ENCODE measurements at regions not wholly inside any gene's neighbourhood (a gene's known extent, or its start where the extent isn't known, plus 50 kb on each side); places are given as distances from the start of the nearest gene placed in this dataset.
"Not testable (repeated sequence)": the region's sequence is repeated elsewhere in the genome, so short reads cannot be mapped to it uniquely, and the experiment has no call there.

DNA sequence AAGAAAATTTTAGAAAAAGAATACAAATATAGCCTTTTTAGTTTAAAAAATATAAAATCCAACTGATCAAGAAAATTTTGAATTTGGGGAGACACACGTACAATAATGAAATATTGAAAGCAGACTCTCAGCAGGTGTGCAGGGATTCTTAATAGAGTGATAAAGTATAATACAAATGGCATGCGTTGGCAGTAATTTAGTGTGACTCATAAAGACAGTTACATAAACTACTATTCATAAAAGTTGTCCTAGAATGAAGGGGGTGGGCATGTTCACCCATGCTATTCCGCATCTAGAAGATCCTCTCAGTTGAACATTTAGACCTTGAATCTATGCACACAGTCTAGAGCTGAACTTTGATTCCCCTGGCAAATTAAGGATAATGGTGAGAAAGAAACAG is 200.4 kb upstream of the AVPR1A start:
- no peaks in the 10 kb centered on the region for H3K9me3 ChIP-seq (ENCODE audit: low read length)
- H3K4me3 ChIP-seq (ENCODE audit: low read length), result no peak overlapping the region
- H3K27ac ChIP-seq (ENCODE audit: low read length), result no peak overlapping the region
- H3K4me2 ChIP-seq (ENCODE audit: low read length), result no peak overlapping the region
- no peaks in the 10 kb centered on the region for H3K27me3 ChIP-seq (ENCODE audit: insufficient read depth, low read depth, low read length)
- no peak overlapping the region for H3K9ac ChIP-seq (ENCODE audit: low read length)
- H3K36me3 ChIP-seq (ENCODE audit: insufficient read depth, low read length), result no peaks in the 10 kb centered on the region
- no peak for TF ChIP-seq EZH2 (IDR thresholded peaks at IDR 0.05; ENCODE audit: borderline replicate concordance, insufficient read depth, low read length, poor library complexity, severe bottlenecking)
- no peak for TF ChIP-seq TAF1 (IDR thresholded peaks at IDR 0.05; ENCODE audit: low read depth)
- TF ChIP-seq RAD21 (conservative IDR thresholded peaks at IDR 0.05), result no peak
- no peak for TF ChIP-seq SMC3 (conservative IDR thresholded peaks at IDR 0.05; ENCODE audit: poor library complexity)
- no peak for TF ChIP-seq MXI1 (conservative IDR thresholded peaks at IDR 0.05; ENCODE audit: poor library complexity, severe bottlenecking)
- no peak for TF ChIP-seq EP300 (conservative IDR thresholded peaks at IDR 0.05; ENCODE audit: poor library complexity, severe bottlenecking)
- no peak for TF ChIP-seq POLR2AphosphoS5 (IDR thresholded peaks at IDR 0.05)
- TF ChIP-seq, protein P1, sequence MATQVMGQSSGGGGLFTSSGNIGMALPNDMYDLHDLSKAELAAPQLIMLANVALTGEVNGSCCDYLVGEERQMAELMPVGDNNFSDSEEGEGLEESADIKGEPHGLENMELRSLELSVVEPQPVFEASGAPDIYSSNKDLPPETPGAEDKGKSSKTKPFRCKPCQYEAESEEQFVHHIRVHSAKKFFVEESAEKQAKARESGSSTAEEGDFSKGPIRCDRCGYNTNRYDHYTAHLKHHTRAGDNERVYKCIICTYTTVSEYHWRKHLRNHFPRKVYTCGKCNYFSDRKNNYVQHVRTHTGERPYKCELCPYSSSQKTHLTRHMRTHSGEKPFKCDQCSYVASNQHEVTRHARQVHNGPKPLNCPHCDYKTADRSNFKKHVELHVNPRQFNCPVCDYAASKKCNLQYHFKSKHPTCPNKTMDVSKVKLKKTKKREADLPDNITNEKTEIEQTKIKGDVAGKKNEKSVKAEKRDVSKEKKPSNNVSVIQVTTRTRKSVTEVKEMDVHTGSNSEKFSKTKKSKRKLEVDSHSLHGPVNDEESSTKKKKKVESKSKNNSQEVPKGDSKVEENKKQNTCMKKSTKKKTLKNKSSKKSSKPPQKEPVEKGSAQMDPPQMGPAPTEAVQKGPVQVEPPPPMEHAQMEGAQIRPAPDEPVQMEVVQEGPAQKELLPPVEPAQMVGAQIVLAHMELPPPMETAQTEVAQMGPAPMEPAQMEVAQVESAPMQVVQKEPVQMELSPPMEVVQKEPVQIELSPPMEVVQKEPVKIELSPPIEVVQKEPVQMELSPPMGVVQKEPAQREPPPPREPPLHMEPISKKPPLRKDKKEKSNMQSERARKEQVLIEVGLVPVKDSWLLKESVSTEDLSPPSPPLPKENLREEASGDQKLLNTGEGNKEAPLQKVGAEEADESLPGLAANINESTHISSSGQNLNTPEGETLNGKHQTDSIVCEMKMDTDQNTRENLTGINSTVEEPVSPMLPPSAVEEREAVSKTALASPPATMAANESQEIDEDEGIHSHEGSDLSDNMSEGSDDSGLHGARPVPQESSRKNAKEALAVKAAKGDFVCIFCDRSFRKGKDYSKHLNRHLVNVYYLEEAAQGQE (IDR thresholded peaks at IDR 0.05; ENCODE audit: borderline replicate concordance), result no peak
- no peak for TF ChIP-seq CTCF (IDR thresholded peaks at IDR 0.05; ENCODE audit: poor library complexity, severe bottlenecking)
- H3F3A ChIP-seq (ENCODE audit: insufficient read depth, low read length, poor library complexity, severe bottlenecking), result no peaks in the 10 kb centered on the region
- H3K9me2 ChIP-seq (ENCODE audit: insufficient read depth, low read length), result no peaks in the 10 kb centered on the region
- H2AFZ ChIP-seq (ENCODE audit: low read depth, low read length), result no peak overlapping the region
- H3K79me2 ChIP-seq (replicated peaks; ENCODE audit: insufficient read depth, low read length), result no peaks in the 10 kb centered on the region
- no peaks in the 10 kb centered on the region for H4K20me1 ChIP-seq (ENCODE audit: insufficient read depth)

GRCh38 chr12:63348556-63348955 is 197.6 kb upstream of the AVPR1A start:
- no peaks in the 10 kb centered on the region for H4K20me1 ChIP-seq (ENCODE audit: insufficient read depth)
- no peaks in the 10 kb centered on the region for H3K79me2 ChIP-seq (replicated peaks; ENCODE audit: insufficient read depth, low read length)
- no peak overlapping the region for H3K9ac ChIP-seq (ENCODE audit: low read length)
- TF ChIP-seq MXI1 (conservative IDR thresholded peaks at IDR 0.05; ENCODE audit: poor library complexity, severe bottlenecking), result no peak
- TF ChIP-seq EP300 (conservative IDR thresholded peaks at IDR 0.05; ENCODE audit: poor library complexity, severe bottlenecking), result no peak
- TF ChIP-seq RAD21 (conservative IDR thresholded peaks at IDR 0.05), result no peak
- TF ChIP-seq EZH2 (IDR thresholded peaks at IDR 0.05; ENCODE audit: borderline replicate concordance, insufficient read depth, low read length, poor library complexity, severe bottlenecking), result no peak
- TF ChIP-seq, protein P1 (IDR thresholded peaks at IDR 0.05; ENCODE audit: borderline replicate concordance), result no peak
- H3K9me2 ChIP-seq (ENCODE audit: insufficient read depth, low read length), result no peaks in the 10 kb centered on the region
- H3K36me3 ChIP-seq (ENCODE audit: insufficient read depth, low read length), result no peaks in the 10 kb centered on the region
- no peak overlapping the region for H3K27ac ChIP-seq (ENCODE audit: low read length)
- H2AFZ ChIP-seq (ENCODE audit: low read depth, low read length), result no peak overlapping the region
- H3K27me3 ChIP-seq (ENCODE audit: insufficient read depth, low read depth, low read length), result no peaks in the 10 kb centered on the region
- no peak overlapping the region for H3K4me2 ChIP-seq (ENCODE audit: low read length)
- H3K9me3 ChIP-seq (ENCODE audit: low read length), result no peaks in the 10 kb centered on the region
- no peaks in the 10 kb centered on the region for H3F3A ChIP-seq (ENCODE audit: insufficient read depth, low read length, poor library complexity, severe bottlenecking)
- no peak overlapping the region for H3K4me3 ChIP-seq (ENCODE audit: low read length)

DNA sequence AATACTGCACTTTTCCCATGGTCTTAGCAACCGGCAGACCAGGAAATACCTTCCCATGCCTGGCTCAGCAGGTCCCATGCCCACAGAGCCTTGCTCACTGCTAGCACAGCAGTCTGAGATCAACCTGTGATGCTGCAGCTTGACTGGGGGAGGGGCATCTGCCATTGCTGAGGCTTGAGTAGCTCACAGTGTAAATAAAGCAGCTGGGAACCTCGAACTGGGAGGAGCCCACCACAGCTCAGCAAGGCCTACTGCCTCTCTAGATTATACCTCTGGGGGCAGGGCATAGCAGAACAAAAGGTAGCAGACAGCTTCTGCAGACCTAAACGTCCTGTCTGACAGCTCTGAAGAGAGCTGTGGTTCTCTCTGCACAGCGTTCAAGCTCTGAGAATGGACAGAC is 186.2 kb upstream of the AVPR1A start:
- H3F3A ChIP-seq (ENCODE audit: insufficient read depth, low read length, poor library complexity, severe bottlenecking); H3K79me2 ChIP-seq (replicated peaks; ENCODE audit: insufficient read depth, low read length); H2AFZ ChIP-seq (ENCODE audit: low read depth, low read length); H3K9me3 ChIP-seq (ENCODE audit: low read length); H3K9ac ChIP-seq (ENCODE audit: low read length); H3K4me2 ChIP-seq (ENCODE audit: low read length); H3K9me2 ChIP-seq (ENCODE audit: insufficient read depth, low read length); H3K4me3 ChIP-seq (ENCODE audit: low read length); H4K20me1 ChIP-seq (ENCODE audit: insufficient read depth); H3K27me3 ChIP-seq (ENCODE audit: insufficient read depth, low read depth, low read length); H3K27ac ChIP-seq (ENCODE audit: low read length); H3K36me3 ChIP-seq (ENCODE audit: insufficient read depth, low read length): not testable (repeated sequence)

All from neural cell (in vitro differentiated cells).